Esophagus muscularis mucosa (tissue), 4 donors: ENCODE measurements at regions not wholly inside any gene's neighbourhood (a gene's known extent, or its start where the extent isn't known, plus 50 kb on each side); places are given as distances from the start of the nearest gene placed in this dataset.
"Not testable (repeated sequence)": the region's sequence is repeated elsewhere in the genome, so short reads cannot be mapped to it uniquely, and the experiment has no call there.

Experiments
- EP300 ChIP-seq: sonication (generic); formaldehyde crosslinking; IDR thresholded peaks from one replicate; pipeline ENCODE4 v1.6.1; 2017; ENCODE audit warnings: antibody characterized with exemption
- POLR2A ChIP-seq: fragments of 450-650 bp; IDR thresholded peaks from one replicate; pipeline ENCODE4 v1.6.1; 2017; ENCODE audit warnings: antibody characterized with exemption, moderate library complexity, mild to moderate bottlenecking, low read depth
- POLR2AphosphoS5 ChIP-seq, 2 donors: sonication (generic); formaldehyde crosslinking; IDR thresholded peaks; one replicate each; pipeline ENCODE4 v1.6.1; 2017; ENCODE audit warnings: antibody characterized with exemption in 2 of 2
- TF ChIP-seq, protein P1 (sequence below), 3 experiments: fragments of 200-600 bp in 2 of 3; fragments of 450-650 bp in 1 of 3; sonication (generic) in 2 of 3; IDR thresholded peaks; one replicate each; pipeline ENCODE4 v1.5.1; 2017 to 2019; ENCODE audit warnings: antibody characterized with exemption in 3 of 3, mild to moderate bottlenecking in 2 of 3, moderate library complexity in 1 of 3

DNA sequence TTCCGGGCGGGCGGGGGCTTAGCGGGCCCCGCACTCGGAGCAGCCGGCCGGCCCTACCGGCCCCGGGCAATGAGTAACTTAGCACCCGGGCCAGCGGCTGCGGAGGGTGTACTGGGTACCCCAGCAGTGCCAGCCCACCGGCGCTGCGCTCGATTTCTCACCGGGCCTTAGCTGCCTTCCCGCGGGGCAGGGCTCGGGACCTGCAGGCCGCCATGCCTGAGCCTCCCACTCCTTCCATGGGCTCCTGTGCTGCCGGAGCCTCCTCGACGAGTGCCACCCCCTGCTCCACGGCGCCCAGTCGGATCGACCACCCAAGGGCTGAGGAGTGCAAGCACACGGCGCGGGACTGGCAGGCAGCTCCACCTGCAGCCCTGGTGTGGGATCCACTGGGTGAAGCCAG is 427.1 kb downstream of the NAF1 start:
- TF ChIP-seq, protein P1, sequence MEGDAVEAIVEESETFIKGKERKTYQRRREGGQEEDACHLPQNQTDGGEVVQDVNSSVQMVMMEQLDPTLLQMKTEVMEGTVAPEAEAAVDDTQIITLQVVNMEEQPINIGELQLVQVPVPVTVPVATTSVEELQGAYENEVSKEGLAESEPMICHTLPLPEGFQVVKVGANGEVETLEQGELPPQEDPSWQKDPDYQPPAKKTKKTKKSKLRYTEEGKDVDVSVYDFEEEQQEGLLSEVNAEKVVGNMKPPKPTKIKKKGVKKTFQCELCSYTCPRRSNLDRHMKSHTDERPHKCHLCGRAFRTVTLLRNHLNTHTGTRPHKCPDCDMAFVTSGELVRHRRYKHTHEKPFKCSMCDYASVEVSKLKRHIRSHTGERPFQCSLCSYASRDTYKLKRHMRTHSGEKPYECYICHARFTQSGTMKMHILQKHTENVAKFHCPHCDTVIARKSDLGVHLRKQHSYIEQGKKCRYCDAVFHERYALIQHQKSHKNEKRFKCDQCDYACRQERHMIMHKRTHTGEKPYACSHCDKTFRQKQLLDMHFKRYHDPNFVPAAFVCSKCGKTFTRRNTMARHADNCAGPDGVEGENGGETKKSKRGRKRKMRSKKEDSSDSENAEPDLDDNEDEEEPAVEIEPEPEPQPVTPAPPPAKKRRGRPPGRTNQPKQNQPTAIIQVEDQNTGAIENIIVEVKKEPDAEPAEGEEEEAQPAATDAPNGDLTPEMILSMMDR (IDR thresholded peaks at IDR 0.05): not testable (repeated sequence)
- not testable (repeated sequence) for TF ChIP-seq POLR2A; POLR2AphosphoS5 (IDR thresholded peaks at IDR 0.05); EP300
